GM04504 (cell line): ENCODE measurements at regions not wholly inside any gene's neighbourhood (a gene's known extent, or its start where the extent isn't known, plus 50 kb on each side); places are given as distances from the start of the nearest gene placed in this dataset.
A peak's percentile ranks its signal among the peaks of the same experiment; 100 is the strongest.
"Not testable (repeated sequence)": the region's sequence is repeated elsewhere in the genome, so short reads cannot be mapped to it uniquely, and the experiment has no call there.

Source experiments
- DNase-seq: peaks from one replicate; pipeline ENCODE4 v3.0.0-alpha.2; 2012; ENCODE audit warnings: low read depth

GRCh38 chr14:30159374-30159773, 231.7 kb upstream of the PRKD1 start:
- DNase-seq: no peak

DNA sequence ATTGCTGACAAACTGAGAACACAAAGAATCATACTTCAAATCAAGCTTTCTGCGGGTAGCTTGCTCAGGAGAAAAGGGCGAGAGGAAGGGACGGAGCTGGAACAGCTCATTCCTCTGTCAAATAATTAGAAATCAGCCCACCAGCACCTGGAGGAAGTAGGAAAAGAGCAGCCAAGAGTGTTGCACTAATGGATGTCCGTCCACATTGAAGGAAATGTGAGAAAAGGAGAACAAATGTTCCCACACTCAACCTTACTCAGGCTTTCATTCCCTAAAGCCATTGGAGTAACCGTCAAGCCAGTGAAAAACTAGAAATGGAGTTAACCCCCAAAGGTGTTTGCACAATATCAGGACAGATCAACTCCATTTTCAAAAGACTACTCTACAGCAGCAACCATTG, 233.0 kb upstream of the PRKD1 start:
- DNase-seq: no peak

DNA sequence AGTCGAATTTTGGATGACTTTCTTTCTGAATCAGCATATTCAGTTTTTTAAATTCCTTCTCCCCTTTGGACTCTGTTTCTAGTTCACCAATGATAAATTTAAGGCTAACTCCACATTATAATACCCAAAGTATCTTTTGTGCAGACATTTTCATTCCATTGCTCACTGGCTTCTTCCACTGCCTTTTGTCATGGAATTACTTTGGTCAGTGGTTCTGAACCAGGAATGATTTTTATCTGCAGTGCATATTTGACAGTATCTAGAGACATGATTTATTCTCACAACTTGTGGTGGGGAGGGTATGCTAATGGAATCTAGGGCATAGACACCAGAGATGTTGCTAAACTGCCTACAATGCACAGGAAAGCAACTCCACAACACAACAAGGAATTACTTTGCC, 234.4 kb upstream of the PRKD1 start:
- no peak for DNase-seq

- no peak for DNase-seq
These were observed 237.6 kb upstream of the PRKD1 start for GRCh38 chr14:30165255-30165654.

GRCh38 chr14:30177781-30178180, 250.1 kb upstream of the PRKD1 start:
- no peak for DNase-seq

GRCh38 chr14:30179381-30180130, 251.9 kb upstream of the PRKD1 start:
- no peak for DNase-seq

GRCh38 chr14:30180219-30180618, 252.6 kb upstream of the PRKD1 start:
- DNase-seq: no peak

DNA sequence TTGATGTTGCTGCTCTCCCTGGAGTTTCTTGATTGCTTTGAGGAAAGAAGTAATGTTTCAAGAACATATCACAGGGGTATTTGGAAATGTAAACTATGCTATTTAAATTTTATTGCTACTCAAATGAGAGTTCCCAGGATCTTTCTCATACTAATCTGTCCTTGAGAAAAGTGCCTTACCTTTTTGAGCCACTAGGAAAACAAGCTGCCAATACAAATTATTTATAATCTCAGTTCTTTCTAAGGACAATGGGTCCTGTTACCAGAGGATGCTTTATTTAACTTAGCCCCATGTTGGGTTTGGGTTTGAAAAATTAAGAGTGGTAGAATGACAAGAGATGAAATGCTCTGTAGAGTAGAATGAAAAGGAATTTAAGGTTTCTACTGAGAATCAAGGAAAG, 258.2 kb upstream of the PRKD1 start:
- DNase-seq: no peak

DNA sequence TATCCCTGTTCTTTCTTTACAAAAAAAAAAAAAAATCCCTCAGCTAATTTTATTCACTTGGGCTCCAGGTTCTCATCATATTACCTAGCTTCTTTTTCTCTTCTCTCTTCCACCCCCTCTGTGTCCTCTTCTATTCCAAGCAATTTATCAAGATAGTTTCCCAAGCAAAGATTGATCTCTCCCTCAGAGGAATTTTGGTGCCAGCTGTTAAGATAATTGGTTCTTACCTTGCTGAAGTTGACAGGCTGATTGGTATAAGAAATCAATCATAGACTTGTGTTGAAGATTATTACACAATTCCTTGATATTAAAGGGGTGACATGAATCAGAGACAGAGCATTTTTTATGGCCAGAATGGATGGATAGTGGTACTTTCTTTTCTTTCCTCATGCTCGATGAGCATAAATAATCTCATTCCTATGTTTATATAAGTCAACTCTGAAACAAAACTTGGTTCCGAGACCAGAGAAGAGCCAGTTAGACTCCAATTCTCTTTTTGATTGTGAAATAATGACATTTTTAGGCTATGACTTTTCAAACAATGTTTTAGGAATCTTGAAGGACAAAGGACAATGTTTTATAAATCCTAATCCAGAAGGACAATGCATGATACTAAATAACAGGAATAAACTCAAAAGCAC, 264.1 kb upstream of the PRKD1 start:
- DNase-seq: no peak

DNA sequence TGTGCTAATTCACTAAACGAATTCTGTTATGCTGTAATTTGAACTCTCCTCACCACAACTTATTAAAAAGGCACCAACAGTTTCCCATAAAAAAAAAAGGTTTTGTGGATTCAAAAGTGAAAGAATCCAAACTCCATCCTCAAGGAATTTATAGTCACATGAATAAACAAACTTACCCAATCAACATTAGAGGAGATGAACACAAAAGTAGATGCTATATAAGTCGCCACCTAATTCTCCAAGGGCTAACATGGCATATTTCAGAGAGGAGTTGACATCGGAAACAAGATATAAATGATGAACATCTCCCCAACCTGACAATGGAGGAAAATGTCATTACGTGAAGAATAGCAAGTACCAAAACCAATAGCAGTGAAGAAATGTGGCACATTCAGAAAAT, 265.5 kb upstream of the PRKD1 start:
- DNase-seq: no peak

GRCh38 chr14:30193845-30194501, 266.3 kb upstream of the PRKD1 start:
- peak; percentile 76 for DNase-seq

GRCh38 chr14:30194741-30195148, 267.1 kb upstream of the PRKD1 start:
- peak; percentile 79 for DNase-seq

GRCh38 chr14:30195941-30196340, 268.3 kb upstream of the PRKD1 start:
- no peak for DNase-seq

DNA sequence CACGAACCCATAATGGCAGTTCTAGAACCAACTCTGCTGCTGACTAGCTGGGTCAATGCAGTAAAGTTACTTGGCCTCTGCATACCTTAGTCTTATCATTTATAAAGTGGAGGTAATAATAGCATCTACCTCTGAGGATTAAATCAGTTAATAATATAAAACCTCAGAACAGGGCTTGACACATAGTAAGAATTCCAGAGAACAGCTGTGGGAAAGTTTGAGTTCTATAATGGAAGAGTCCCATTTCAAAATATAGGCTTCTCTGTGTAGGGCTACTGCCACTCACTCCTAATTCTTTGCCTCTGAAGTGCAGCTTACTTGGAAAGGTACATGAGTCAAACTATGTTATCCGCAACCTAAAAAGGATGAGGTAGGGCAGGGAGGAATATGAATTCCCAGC, 269.2 kb upstream of the PRKD1 start:
- no peak for DNase-seq

DNA sequence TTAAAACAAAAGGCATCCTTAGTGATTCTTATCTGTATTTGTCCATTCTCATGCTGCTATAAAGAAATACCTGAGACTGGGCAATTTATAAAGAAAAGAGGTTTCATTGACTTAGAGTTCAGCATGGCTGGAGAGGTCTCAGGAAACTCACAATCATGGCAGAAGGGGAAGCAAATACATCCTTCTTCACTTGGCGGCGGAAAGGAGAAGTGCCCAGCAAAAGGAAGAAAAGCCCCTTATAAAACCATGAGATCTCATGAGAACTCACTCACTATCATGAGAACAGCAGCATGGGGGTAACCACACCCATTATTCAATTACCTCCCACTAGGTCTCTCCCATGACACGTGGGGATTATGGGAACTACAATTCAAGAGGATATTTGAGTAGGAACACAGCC, 271.1 kb upstream of the PRKD1 start:
- not testable (repeated sequence) for DNase-seq

DNA sequence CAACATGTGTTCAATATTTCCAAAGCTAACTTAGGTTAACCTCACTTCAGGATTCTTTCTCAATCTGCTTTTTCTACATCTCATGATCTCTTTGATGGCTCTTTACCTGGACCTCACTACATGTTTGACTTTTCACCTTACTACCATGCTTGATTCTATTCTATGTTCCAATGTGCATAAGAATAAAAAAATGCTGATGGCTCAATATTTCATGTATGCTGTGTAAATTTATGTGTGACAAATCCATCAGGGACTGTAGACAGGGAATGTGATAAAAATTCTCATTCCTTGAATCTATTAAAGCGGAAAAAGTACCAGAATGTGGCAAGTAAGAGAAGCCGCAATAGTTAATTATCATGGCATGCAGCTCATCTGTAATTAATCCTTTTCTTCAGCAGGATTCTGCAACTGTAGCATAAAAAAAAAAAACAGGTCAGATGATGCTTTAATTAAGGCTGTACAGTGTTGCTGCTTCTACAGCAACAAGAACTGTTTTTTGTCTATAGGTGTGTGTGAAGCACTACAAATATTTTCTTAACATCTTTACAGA, 276.9 kb upstream of the PRKD1 start:
- DNase-seq: no peak

DNA sequence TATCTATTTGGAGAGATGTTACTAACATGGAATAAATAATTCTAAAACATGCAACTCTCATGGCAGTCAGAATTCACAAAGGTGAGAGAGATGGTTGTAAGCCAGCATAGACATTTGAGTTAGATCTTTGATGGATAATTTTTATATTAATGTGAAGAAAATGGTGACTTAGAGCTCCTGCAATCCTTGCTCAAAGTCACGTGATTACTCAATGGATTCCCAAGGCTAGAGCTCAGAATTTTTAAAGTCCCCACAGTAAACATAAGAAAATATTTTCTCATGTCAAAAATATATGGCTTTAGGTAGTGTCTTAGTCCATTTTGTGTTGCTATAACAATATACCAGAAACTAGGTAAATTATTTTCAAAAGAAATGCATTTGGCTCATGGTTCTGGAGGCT, 281.5 kb upstream of the PRKD1 start:
- DNase-seq: no peak

DNA sequence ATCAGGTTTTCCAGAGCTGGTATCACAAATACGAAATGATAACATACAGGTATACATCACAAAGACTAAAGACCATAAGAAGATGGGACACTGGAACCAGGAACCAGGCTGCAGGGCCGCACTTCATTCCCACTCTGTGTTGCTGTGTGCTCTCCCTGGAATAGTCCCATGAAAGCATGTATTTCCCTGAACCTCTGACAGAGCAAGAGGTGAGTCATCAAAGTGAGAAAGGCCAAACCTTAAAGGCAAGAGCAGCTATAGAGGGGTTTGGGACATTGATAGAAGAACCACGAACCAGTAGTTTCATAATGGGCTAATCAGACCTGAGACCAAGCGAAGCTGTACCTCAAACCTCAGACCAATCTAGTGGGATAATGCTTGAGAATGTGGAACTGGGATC, 283.0 kb upstream of the PRKD1 start:
- DNase-seq: no peak

DNA sequence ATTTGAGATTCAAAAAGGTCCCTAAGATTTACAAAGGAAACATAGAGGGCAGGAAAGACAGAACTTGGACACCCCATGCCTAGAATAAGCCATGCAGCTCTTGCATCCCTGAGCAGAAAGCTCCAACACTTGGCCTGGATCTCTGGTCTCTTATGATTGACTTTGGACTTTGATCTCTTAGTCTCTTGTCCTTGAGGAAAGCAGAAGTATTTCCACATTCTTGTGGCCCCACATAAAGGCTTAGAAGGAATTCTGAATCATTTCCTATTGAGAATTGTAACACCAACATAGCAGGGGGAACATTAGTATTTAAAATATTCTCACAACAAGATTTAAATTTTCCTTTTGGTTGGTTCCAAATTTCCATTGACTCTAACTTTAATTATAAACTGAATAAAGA, 283.7 kb upstream of the PRKD1 start:
- DNase-seq: no peak

DNA sequence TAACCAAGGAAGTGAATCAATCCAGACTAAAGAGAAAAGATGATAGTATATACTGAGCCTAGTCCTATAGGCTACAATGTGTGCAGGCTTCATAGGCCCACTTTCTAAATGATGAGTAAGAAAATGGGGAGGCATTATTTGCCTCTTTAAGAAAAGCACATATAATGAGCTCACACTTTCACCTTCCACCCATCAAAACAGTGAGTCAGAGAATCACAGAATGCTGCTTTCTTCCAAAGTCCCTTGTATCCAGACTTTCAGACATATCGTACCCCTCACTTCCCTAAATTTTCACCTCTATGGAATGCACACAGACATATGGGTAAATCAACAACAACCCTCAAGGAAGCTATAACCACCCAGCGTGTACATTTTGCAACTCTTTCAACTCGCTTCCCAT, 286.4 kb upstream of the PRKD1 start:
- DNase-seq: no peak

DNA sequence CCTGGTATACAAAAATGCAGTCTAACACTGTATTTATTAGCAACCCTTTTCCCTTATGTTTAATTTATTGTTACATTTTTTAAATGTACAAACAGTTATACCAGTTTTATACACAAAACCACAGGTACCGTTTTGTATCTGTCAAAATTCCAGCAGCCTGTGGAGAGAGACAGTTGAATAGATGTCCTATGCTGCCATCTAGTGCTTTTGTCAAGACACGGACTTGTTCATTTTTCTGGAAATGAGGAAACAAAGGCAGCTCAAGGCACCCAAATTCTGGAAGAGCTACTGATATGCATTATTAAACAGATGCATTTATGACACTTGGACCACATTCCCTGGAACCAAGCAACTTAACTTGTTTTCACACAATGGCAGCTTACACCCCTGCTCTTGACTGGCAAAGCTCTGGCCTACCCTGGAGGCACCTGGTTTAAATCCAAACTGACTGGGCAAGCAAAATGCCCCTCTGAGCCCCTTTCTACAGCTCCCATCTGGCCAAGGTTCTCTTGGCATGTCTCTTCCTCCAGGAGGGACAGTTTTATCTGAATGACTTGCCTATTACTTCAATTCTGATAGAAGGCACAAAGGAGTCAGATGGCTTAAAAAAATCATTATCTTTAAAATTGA, 286.9 kb upstream of the PRKD1 start:
- DNase-seq: no peak

- DNase-seq: no peak
These were observed 291.3 kb upstream of the PRKD1 start for GRCh38 chr14:30218907-30219306.

DNA sequence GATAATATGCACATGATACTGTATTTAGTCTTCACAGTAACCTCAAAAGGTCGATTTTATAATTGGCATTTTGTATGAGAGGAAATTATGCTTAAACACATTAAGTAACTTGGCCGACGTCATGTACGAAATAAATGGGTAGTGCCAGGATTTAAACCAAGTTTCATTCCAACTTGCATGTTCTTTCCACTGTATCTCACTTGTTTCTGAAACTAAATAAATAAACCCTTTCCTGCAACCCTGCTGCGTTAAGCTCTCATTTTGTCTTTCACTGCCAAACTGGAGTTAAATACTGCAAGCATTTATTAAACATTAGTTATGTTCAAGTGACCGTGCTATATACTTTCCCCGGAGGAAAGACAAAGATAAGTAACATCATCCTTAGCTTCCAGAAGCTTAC, 293.9 kb upstream of the PRKD1 start:
- DNase-seq: no peak
